ENCODE measurements at regions not wholly inside any gene's neighbourhood (a gene's known extent, or its start where the extent isn't known, plus 50 kb on each side); places are given as distances from the start of the nearest gene placed in this dataset.

DNA sequence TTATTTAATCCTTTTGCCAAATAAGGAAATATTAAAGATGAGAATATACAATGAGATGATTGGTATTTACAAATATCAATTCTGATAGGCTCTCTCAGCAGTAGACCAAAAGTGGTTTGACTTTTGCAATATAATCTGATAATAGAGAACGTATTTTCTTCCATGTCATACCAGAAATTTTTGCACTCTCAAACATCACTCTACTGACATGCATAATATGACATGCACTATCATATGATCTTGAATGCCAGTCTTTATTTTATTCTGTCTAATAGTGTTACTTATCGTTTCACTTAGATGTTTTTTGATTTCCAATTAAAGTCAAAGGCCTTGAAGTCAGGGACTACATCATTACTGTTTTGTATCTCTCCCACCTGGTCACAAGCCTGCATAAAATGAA lies 259.2 kb downstream of the PCDH7 start:
- no peak for TF ChIP-seq POLR2AphosphoS5 (IDR thresholded peaks at IDR 0.05; ENCODE audit: low read depth, low read length)
- no peak for TF ChIP-seq EGR1 (IDR thresholded peaks at IDR 0.05; ENCODE audit: borderline replicate concordance, low read depth, low read length)
- TF ChIP-seq, protein P1, sequence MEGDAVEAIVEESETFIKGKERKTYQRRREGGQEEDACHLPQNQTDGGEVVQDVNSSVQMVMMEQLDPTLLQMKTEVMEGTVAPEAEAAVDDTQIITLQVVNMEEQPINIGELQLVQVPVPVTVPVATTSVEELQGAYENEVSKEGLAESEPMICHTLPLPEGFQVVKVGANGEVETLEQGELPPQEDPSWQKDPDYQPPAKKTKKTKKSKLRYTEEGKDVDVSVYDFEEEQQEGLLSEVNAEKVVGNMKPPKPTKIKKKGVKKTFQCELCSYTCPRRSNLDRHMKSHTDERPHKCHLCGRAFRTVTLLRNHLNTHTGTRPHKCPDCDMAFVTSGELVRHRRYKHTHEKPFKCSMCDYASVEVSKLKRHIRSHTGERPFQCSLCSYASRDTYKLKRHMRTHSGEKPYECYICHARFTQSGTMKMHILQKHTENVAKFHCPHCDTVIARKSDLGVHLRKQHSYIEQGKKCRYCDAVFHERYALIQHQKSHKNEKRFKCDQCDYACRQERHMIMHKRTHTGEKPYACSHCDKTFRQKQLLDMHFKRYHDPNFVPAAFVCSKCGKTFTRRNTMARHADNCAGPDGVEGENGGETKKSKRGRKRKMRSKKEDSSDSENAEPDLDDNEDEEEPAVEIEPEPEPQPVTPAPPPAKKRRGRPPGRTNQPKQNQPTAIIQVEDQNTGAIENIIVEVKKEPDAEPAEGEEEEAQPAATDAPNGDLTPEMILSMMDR (IDR thresholded peaks at IDR 0.05; ENCODE audit: control extremely low read depth in 1 of 3, insufficient read depth in 1 of 3, low read depth in 1 of 3, low read length in 3 of 3) = no peak
- no peak for TF ChIP-seq POLR2A (IDR thresholded peaks at IDR 0.05; ENCODE audit: control extremely low read depth in 1 of 2, low read depth in 2 of 2, low read length in 2 of 2)
- TF ChIP-seq SAP30 (IDR thresholded peaks at IDR 0.05; ENCODE audit: insufficient read depth, insufficient replicate concordance, low read length) = no peak
- no peak for TF ChIP-seq TAF1 (IDR thresholded peaks at IDR 0.05; ENCODE audit: low read depth, low read length)
- no peak for TF ChIP-seq EP300 (IDR thresholded peaks at IDR 0.05; ENCODE audit: borderline replicate concordance in 1 of 2, low read depth in 2 of 2, low read length in 2 of 2)
- no peak for TF ChIP-seq RXRA (IDR thresholded peaks at IDR 0.05; ENCODE audit: insufficient read depth, low read depth, low read length)
- no peak for TF ChIP-seq RFX5 (IDR thresholded peaks at IDR 0.05; ENCODE audit: borderline replicate concordance, low read depth, low read length)
- no peak for TF ChIP-seq SUZ12 (IDR thresholded peaks at IDR 0.05; ENCODE audit: low read length)
- TF ChIP-seq PHF8 (conservative IDR thresholded peaks at IDR 0.05; ENCODE audit: low read depth, low read length) = no peak
